ENCODE measurements at regions not wholly inside any gene's neighbourhood (a gene's known extent, or its start where the extent isn't known, plus 50 kb on each side); places are given as distances from the start of the nearest gene placed in this dataset.

GRCh38 chr15:77826006-77826695 lies 193.4 kb upstream of the LINGO1 start:
- no peak overlapping the region for H3K9ac ChIP-seq (ENCODE audit: low read depth, low read length)
- no peaks in the 10 kb centered on the region for H3K36me3 ChIP-seq (ENCODE audit: insufficient read depth, low read length)
- no peaks in the 10 kb centered on the region for H3K9me3 ChIP-seq (ENCODE audit: control insufficient read depth, insufficient read depth, low read length)
- peaks cover 18% of the 10 kb centered on the region for H3K4me1 ChIP-seq (ENCODE audit: insufficient read depth, low read length)

- H3K4me1 ChIP-seq (ENCODE audit: insufficient read depth, low read length), result peaks cover 20% of the 10 kb centered on the region
- H3K9ac ChIP-seq (ENCODE audit: low read depth, low read length), result no peak overlapping the region
- H3K36me3 ChIP-seq (ENCODE audit: insufficient read depth, low read length), result no peaks in the 10 kb centered on the region
- no peaks in the 10 kb centered on the region for H3K9me3 ChIP-seq (ENCODE audit: control insufficient read depth, insufficient read depth, low read length)
These were observed 192.8 kb upstream of the LINGO1 start for GRCh38 chr15:77825546-77825945.

GRCh38 chr15:77825252-77825542 lies 192.5 kb upstream of the LINGO1 start:
- Histone ChIP-seq H3K36me3 (ENCODE audit: insufficient read depth, low read length) (no peaks in the 10 kb centered on the region), H3K9me3 (ENCODE audit: control insufficient read depth, insufficient read depth, low read length) (no peaks in the 10 kb centered on the region), H3K9ac (ENCODE audit: low read depth, low read length) (no peak overlapping the region), H3K4me1 (ENCODE audit: insufficient read depth, low read length) (peaks cover 18% of the 10 kb centered on the region)

GRCh38 chr15:77824361-77825251 lies 191.9 kb upstream of the LINGO1 start:
- peaks cover 13% of the 10 kb centered on the region; the same call in 1 of the 2 replicates for H3K4me1 ChIP-seq (ENCODE audit: insufficient read depth, low read length)
- H3K36me3 ChIP-seq (ENCODE audit: insufficient read depth, low read length), result no peaks in the 10 kb centered on the region
- no peaks in the 10 kb centered on the region for H3K9me3 ChIP-seq (ENCODE audit: control insufficient read depth, insufficient read depth, low read length)
- no peak overlapping the region for H3K9ac ChIP-seq (ENCODE audit: low read depth, low read length)

- peaks cover 13% of the 10 kb centered on the region; the same call in 1 of the 2 replicates for H3K4me1 ChIP-seq (ENCODE audit: insufficient read depth, low read length)
- no peak overlapping the region for H3K9ac ChIP-seq (ENCODE audit: low read depth, low read length)
- H3K36me3 ChIP-seq (ENCODE audit: insufficient read depth, low read length), result no peaks in the 10 kb centered on the region
- no peaks in the 10 kb centered on the region for H3K9me3 ChIP-seq (ENCODE audit: control insufficient read depth, insufficient read depth, low read length)
These were observed 191.0 kb upstream of the LINGO1 start for GRCh38 chr15:77823736-77824135.

- Histone ChIP-seq H3K9ac (ENCODE audit: low read depth, low read length) (no peak overlapping the region), H3K36me3 (ENCODE audit: insufficient read depth, low read length) (no peaks in the 10 kb centered on the region), H3K4me1 (ENCODE audit: insufficient read depth, low read length) (peaks cover 19% of the 10 kb centered on the region; the same call in 1 of the 2 replicates), H3K9me3 (ENCODE audit: control insufficient read depth, insufficient read depth, low read length) (no peaks in the 10 kb centered on the region)
These were observed 190.0 kb upstream of the LINGO1 start for GRCh38 chr15:77822631-77823230.

- peaks cover 27% of the 10 kb centered on the region; the same call in 1 of the 2 replicates for H3K4me1 ChIP-seq (ENCODE audit: insufficient read depth, low read length)
- H3K9me3 ChIP-seq (ENCODE audit: control insufficient read depth, insufficient read depth, low read length), result no peaks in the 10 kb centered on the region
- H3K9ac ChIP-seq (ENCODE audit: low read depth, low read length), result no peak overlapping the region
- no peaks in the 10 kb centered on the region for H3K36me3 ChIP-seq (ENCODE audit: insufficient read depth, low read length)
These were observed 189.2 kb upstream of the LINGO1 start for GRCh38 chr15:77821959-77822256.

- H3K9me3 ChIP-seq (ENCODE audit: control insufficient read depth, insufficient read depth, low read length), result no peaks in the 10 kb centered on the region
- no peaks in the 10 kb centered on the region for H3K36me3 ChIP-seq (ENCODE audit: insufficient read depth, low read length)
- H3K9ac ChIP-seq (ENCODE audit: low read depth, low read length), result no peak overlapping the region
- H3K4me1 ChIP-seq (ENCODE audit: insufficient read depth, low read length), result peaks cover 30% of the 10 kb centered on the region; the same call in 1 of the 2 replicates
These were observed 188.7 kb upstream of the LINGO1 start for GRCh38 chr15:77821188-77821958.

GRCh38 chr15:77819851-77820728 lies 187.4 kb upstream of the LINGO1 start:
- Histone ChIP-seq H3K36me3 (ENCODE audit: insufficient read depth, low read length) (no peaks in the 10 kb centered on the region), H3K9ac (ENCODE audit: low read depth, low read length) (peak overlapping the region; percentile 65), H3K9me3 (ENCODE audit: control insufficient read depth, insufficient read depth, low read length) (no peaks in the 10 kb centered on the region), H3K4me1 (ENCODE audit: insufficient read depth, low read length) (peaks cover 22% of the 10 kb centered on the region; the same call in 1 of the 2 replicates)

- no peaks in the 10 kb centered on the region for H3K36me3 ChIP-seq (ENCODE audit: insufficient read depth, low read length)
- peak overlapping the region; percentile 65 for H3K9ac ChIP-seq (ENCODE audit: low read depth, low read length)
- no peaks in the 10 kb centered on the region for H3K9me3 ChIP-seq (ENCODE audit: control insufficient read depth, insufficient read depth, low read length)
- peaks cover 22% of the 10 kb centered on the region; the same call in 1 of the 2 replicates for H3K4me1 ChIP-seq (ENCODE audit: insufficient read depth, low read length)
These were observed 186.5 kb upstream of the LINGO1 start for GRCh38 chr15:77819048-77819850.

- Histone ChIP-seq H3K9me3 (ENCODE audit: control insufficient read depth, insufficient read depth, low read length) (no peaks in the 10 kb centered on the region), H3K4me1 (ENCODE audit: insufficient read depth, low read length) (peaks cover 22% of the 10 kb centered on the region; the same call in 1 of the 2 replicates), H3K36me3 (ENCODE audit: insufficient read depth, low read length) (no peaks in the 10 kb centered on the region), H3K9ac (ENCODE audit: low read depth, low read length) (peak overlapping the region; percentile 47; the same call in 1 of the 2 replicates)
These were observed 185.9 kb upstream of the LINGO1 start for GRCh38 chr15:77818484-77819047.

- peaks cover 23% of the 10 kb centered on the region; the same call in 1 of the 2 replicates for H3K4me1 ChIP-seq (ENCODE audit: insufficient read depth, low read length)
- no peaks in the 10 kb centered on the region for H3K9me3 ChIP-seq (ENCODE audit: control insufficient read depth, insufficient read depth, low read length)
- H3K9ac ChIP-seq (ENCODE audit: low read depth, low read length), result no peak overlapping the region
- H3K36me3 ChIP-seq (ENCODE audit: insufficient read depth, low read length), result no peaks in the 10 kb centered on the region
These were observed 184.7 kb upstream of the LINGO1 start for GRCh38 chr15:77817434-77817833.
